GM19351 (cell line): ENCODE measurements at regions not wholly inside any gene's neighbourhood (a gene's known extent, or its start where the extent isn't known, plus 50 kb on each side); places are given as distances from the start of the nearest gene placed in this dataset.
"Not testable (repeated sequence)": the region's sequence is repeated elsewhere in the genome, so short reads cannot be mapped to it uniquely, and the experiment has no call there.

Experiments used
- ATAC-seq: cut with Tn5 transposase; IDR thresholded peaks from one replicate; pipeline ENCODE4 v1.9.1; 2021; ENCODE audit warnings: mild to moderate bottlenecking, moderate library complexity; ENCODE audit not compliant: unreplicated experiment

GRCh38 chr2:111420074-111420473, 299.4 kb downstream of the BCL2L11 start:
- not testable (repeated sequence) for ATAC-seq

DNA sequence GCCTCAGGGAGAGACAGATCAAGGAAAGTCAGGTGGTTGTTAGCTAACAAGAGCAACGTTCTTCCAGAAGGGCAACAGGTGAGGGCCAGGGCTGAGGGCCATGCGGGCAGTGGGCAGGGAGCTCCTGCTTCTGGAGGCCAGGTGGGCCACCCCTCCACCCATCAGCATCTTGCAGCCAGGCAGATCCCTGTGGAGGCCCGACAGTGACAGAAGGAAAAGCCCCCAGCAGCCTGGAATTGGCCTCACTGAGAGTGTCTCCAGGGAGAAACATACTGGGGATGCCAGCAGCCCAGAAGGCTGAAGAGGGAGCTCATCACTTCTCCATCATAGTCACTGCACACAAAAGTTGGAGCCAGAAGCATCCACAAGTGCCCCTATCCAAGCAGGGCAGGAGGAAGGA, 300.1 kb downstream of the BCL2L11 start:
- not testable (repeated sequence) for ATAC-seq

GRCh38 chr2:111421949-111422348, 301.2 kb downstream of the BCL2L11 start:
- ATAC-seq: not testable (repeated sequence)

DNA sequence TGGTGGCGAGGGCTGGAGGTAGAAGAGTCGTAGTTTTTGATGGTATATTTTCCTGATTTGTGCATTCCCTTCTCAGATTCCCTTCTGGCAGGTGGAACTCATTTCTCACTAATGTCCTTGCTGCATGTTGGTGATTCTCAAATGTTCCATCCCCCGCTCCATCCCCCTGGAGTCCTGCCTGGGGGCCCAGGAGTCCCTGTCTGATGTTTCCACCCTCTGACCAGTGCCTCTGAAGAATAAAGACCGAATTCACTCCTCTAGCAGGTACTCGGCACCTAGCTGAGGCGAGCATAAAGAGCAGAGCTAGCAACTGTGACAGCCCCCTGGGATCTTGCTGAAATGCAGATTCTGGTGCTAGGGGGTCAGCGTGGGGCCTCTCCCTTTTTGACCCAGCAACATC, 301.8 kb downstream of the BCL2L11 start:
- not testable (repeated sequence) for ATAC-seq

GRCh38 chr2:111423184-111423583, 302.5 kb downstream of the BCL2L11 start:
- not testable (repeated sequence) for ATAC-seq

DNA sequence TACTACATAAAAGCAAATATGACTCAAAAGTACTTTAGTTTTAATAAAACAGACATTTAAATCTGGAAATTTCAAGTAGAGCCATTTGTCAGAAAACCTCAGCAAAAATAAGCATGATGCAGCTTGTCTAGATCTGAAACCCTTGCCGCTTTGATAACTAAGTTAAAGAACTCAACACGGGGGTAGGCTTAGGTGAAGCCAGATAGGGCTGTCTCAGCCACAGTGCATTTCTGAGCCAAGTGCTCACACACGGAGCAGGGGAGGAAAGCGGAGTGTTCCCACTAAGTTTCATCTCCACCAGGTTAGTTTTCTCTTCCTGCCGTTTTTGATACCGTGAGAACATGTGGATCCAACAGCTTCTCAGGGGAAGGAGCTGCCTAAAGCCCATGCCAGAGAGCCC, 303.5 kb downstream of the BCL2L11 start:
- ATAC-seq: not testable (repeated sequence)

DNA sequence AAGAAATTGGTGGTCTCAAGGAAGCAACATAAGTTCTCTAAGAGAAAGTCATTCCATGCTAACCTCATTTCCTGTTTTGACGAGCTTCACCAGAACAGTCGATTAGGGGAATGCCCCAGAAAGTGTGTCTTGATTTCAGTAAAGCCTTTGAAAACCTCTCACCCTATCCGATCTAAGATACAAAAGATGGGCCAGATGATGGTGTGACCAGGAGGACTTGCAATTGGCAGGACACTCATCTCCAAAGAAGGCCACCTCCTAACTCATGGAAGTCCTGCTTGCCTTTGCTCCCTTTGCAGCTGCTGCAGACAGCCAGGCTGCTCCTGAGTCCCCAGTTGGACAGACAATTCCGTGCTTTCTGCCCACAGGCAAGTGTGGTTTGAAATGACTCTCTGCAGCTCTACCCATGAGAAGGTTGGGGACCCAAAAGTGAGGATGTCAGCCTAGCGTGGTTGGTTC, 304.2 kb downstream of the BCL2L11 start:
- peak; percentile 63 for ATAC-seq

DNA sequence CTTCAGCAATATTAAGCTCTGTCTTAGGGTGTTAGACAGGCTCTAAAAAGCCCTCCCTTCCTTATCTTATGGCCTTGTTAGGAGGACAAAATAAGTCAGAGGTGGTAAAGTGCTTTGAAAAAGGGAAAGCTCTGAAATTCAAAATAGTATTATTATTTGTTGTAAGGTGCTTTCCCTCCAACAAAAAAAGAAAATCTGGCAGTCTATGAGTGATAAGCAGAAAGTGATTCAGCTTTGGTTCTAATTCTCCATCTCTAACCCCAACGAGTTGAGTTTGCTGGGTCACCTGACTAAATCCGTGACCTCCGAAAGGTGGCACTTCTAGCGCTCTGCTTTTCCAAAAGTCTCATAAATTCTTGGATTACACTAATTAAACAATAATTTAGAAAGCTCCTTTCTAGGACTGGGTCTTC, 305.1 kb downstream of the BCL2L11 start:
- ATAC-seq: peak; percentile 40

- ATAC-seq: not testable (repeated sequence)
Measured at GRCh38 chr2:111427346-111427745, 306.6 kb downstream of the BCL2L11 start.

GRCh38 chr2:111428915-111429314, 308.2 kb downstream of the BCL2L11 start:
- not testable (repeated sequence) for ATAC-seq

DNA sequence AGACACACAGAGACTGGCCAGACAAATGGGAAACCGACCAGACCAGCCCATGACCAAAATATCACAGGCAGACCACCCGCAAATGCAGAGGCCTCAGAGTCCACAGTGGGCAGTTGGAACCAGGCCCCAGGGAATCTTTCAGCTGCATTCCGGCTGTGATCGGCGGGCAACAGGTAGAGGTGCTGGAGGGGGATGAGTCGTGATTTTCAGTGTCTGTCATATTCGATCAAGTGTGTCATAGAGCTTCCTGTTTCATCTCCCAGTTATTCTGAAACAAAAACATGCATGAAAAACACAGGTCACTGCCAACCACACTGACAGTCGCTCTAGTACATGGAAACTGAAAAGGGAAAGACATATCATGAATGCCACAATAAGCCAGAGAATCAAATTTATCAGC, 308.6 kb downstream of the BCL2L11 start:
- ATAC-seq: not testable (repeated sequence)

DNA sequence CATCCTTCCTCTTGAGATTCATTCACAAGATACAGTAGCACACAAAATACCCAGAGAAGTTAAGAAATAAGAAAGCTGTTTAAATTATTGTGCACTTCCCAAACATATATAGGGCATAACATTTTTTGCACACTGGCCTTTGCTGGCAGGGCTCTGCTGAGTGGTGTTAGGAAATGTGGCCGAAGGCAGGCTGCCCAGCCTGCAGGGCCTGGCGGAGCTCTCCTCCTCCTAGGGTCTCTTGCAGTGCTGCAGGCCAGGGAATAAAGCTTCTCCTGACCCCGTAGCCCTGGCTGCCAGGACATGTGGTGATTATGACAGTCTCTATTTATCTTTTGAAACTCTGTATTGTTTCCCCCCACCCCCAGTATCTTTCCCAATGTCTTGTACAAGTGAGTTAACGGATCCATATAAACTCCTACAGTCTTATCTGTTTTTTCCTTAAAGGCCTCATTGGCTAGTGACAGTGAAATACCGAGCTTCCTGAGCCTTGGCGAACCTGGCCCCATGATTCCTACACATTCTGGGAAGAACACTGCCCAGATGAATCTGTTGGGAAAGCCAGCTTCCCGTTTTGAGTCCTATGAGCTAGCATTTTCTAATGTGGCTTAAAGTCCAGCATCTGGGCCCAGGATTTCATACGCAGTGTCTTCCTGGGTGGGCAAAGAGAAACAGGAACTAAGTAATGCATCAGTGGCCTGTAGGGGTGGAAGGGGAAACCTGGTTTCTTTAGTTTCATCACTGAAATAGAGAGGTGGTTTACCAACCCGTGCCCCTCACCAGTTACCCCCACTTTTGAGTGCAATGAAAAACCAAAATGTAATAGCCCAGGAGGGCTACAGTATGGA, 310.3 kb downstream of the BCL2L11 start:
- ATAC-seq: not testable (repeated sequence)

- ATAC-seq: not testable (repeated sequence)
Measured at GRCh38 chr2:111432423-111432822, 311.7 kb downstream of the BCL2L11 start.

GRCh38 chr2:111432916-111433499, 312.3 kb downstream of the BCL2L11 start:
- not testable (repeated sequence) for ATAC-seq

GRCh38 chr2:111433892-111434607, 313.3 kb downstream of the BCL2L11 start:
- ATAC-seq: not testable (repeated sequence)

GRCh38 chr2:111434608-111434939, 313.9 kb downstream of the BCL2L11 start:
- not testable (repeated sequence) for ATAC-seq

DNA sequence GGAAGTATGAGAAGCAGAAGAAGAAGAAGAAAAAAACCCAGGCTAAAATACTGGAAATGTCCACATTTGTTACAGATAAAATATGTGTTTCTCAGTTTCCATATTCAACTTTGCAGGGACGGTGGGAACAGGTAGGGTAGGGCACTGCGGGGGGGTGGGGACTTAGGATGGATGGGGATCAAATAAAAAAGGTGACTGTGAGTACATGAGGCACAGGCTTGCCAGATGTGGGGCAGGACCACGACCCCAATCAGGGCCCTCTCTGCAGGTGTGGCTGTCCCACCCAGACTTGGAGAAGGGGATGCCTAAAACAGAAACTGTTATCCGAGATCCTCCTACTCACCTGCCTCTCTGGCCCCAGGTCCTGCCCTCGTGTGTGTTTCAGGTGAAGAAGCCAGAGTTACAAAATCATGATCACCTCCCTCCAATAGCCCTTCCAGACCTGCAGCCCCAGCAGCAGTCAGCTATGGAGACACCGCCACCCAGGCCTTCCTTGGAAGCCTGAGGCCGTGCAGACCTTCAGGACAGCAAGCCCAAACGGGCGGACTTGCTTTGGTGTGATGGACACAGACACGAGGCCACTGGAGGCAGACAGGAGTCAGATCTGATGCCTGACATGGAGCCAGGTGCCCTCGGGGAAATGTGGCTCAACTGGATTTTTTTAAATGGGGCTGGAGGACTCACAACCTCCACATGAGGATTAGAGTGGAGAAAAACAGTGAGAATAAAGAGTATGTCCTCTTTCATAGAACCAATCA, 315.0 kb downstream of the BCL2L11 start:
- not testable (repeated sequence) for ATAC-seq

GRCh38 chr2:111436411-111436810, 315.7 kb downstream of the BCL2L11 start:
- ATAC-seq: not testable (repeated sequence)

DNA sequence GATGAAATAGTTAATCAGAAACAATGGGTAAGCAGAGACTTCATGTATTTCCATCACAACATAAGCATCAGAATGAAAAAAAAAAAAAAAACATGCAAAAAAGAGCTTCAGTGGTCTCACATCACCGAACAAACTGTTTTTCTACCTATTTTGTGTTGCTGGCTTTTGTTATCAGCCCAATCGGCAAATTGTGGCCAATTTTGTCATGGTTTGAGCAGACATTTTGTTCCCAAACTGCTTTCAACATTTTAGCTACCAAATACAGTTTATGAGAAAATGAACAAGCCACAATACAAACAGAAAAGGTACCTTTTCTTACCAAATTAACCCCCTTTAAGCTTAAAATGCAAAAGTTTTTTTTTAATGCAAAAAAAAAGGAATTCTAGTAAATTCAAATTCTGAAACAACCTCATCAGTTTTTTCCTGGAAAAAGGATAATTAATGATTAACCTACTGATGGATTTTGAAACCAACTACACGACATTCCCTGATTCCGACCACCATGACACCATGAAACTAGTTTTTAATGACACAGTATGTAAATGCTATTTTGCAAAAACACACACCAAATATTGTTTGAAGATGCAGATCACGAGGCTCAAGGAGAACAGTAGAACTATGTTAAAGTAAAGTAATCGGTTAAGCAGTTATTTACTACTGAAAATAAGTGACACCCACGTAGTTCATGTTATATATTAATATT, 316.7 kb downstream of the BCL2L11 start:
- ATAC-seq: not testable (repeated sequence)

GRCh38 chr2:111438161-111438560, 317.4 kb downstream of the BCL2L11 start:
- ATAC-seq: not testable (repeated sequence)
